GM19372 (cell line): ENCODE measurements at regions not wholly inside any gene's neighbourhood (a gene's known extent, or its start where the extent isn't known, plus 50 kb on each side); places are given as distances from the start of the nearest gene placed in this dataset.
"Not testable (repeated sequence)": the region's sequence is repeated elsewhere in the genome, so short reads cannot be mapped to it uniquely, and the experiment has no call there.

Source experiments
- ATAC-seq: cut with Tn5 transposase; IDR thresholded peaks from one replicate; pipeline ENCODE4 v1.9.1; 2021; ENCODE audit warnings: mild to moderate bottlenecking, low read depth, moderate library complexity; ENCODE audit not compliant: unreplicated experiment

GRCh38 chr4:187366530-187366929 lies 629.0 kb upstream of the ZFP42 start:
- ATAC-seq, result no peak

DNA sequence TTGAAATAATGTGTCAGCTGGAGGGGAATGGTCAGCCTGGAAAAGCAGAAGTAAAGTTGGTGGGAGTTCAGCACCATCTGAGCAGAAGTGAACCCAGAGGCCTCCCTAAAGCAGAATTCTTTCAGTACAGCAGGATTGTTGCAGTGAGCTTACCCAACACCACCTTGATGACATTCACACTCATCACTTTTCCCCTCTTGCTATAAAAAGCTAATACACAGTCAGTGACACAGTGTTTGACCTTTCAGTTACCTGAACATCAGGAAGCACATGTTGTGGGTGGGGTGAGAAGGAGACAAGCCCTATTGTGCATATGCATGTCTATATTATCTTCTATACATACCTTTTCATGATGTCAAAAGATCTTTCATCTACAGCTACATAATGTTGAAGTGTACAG lies 624.7 kb upstream of the ZFP42 start:
- ATAC-seq, result no peak

DNA sequence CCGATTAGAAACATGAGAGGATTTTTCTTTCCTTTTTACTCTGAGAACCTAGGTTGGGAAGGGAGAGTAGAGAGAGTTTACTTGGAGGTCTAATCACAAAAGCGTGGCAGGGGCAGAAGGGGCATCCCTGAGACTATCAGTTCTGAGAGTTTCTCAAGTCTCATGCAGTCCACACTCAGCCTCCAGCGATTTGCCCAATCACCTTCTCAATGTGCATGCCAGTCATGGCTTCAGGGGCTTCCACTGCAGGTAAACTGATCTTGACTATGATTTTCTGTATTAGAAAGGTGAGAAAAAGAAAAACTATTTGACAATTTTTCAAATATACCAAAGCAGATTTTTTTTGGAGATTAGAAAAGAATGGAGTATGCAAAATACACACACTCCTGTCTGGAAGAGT lies 617.1 kb upstream of the ZFP42 start:
- no peak for ATAC-seq

- ATAC-seq, result no peak
Measured at GRCh38 chr4:187380181-187380581, 615.4 kb upstream of the ZFP42 start.

- no peak for ATAC-seq
Measured at GRCh38 chr4:187383181-187383580, 612.4 kb upstream of the ZFP42 start.

GRCh38 chr4:187387739-187388138 lies 607.8 kb upstream of the ZFP42 start:
- no peak for ATAC-seq

DNA sequence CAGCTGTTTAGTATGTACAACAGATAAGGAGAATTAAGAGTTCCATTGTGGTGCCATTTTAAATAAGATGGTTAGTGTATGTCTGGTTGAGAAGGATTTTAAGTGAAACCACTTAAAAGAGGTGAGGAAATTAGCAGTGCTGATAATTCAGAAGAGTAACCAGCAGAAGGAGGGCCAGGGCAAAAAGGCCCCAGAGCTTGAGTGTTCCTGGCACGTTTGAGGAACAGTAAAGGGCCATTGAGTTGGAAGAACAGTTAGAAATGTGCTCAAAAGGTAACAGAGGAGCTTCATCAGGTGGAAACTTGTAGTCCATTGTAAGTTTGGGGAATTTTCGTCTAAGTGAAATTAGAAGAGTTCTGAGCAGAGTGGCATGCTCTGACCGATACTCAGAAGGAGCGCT lies 606.2 kb upstream of the ZFP42 start:
- ATAC-seq, result no peak

DNA sequence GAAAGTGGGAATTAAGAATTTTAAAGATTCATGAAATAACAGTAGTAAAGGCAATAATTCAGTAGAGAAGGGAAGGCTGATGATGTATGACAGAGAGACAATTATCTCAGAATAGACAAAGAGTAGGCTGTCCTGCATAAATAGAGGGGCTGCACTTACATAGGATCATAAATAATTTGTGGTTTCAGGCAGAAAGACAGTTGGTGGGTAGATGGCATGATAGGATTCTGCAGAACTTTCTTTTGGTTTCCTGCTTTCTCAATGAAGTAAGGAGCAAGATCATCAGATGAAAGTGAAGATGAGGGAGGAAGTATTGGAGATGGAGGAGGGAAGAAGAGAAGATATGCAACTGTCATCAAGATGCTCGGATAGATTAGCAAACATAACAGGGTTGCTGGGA lies 604.9 kb upstream of the ZFP42 start:
- no peak for ATAC-seq

GRCh38 chr4:187393531-187394344 lies 601.8 kb upstream of the ZFP42 start:
- ATAC-seq, result no peak

GRCh38 chr4:187396106-187396505 lies 599.5 kb upstream of the ZFP42 start:
- no peak for ATAC-seq

DNA sequence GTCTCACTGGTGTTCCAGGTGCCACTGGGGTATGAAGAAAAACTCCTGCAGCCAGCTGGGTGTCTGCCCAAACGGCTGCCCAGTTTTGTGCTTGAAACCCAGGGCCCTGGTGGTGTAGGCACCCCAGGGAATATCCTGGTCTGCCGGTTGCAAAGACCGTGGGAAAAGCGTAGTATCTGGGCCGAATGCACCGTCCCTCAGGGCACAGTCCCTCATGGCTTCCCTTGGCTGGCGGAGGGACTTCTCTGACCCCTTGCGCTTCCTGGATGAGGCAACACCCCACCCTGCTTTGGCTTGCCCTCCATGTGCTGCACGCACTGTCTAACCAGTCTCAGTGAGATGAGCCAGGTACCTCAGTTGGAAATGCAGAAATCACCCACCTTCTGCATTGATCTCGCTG lies 587.1 kb upstream of the ZFP42 start:
- ATAC-seq, result not testable (repeated sequence)

DNA sequence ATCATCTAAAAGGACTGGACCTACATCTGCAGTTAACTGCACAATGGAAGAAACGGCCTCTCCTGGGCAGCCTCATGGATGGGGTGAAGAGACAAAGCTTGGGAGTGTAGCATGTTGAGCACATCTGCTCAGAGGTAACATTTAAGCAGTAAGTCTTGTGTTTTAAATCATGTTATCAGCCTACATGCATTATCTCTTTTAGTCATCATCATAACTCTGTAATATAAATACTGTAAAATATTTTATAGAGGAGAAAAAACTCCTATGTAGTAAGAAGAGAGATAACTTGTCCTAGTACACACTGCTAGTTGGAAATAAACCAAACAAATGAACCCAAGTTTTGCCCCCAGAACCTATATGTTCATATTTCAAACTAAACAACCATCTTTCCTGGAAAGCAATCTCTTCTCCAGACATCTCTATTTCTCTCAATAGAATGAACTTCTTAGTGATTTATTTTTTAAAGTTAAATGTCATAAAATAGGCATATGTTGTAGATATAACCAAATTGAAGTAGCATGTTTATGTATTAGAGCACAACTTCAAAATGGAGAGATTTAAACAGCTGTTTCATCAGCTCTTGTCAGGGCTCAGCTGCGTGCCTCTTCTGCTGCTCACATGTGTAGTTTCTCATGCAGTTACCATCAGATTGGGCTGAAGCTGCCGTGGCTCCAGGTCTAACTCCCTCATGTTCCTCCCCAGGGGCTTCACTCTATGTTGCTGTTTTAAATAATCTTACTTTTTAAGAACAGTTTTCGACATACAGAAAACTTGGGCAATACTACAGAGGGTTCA lies 581.8 kb upstream of the ZFP42 start:
- ATAC-seq, result no peak

DNA sequence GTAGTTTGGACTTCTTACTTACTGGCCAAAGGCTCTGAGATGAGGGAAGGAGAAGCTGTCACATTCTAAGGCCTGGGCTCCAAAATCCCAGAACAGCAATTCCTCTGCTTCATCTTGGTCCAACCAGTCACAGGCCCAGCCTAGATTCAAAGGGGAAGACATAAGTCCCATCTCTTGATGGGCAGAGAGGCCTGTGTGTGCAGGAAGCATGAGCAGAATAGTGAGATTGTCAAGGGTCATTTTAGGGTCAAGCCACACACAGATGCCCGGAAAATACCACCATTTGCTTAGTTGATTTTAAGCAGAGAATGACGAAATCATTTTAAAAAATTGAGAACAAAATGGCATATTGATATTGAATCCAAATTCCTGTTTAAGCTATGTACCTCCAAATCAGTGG lies 580.9 kb upstream of the ZFP42 start:
- ATAC-seq, result no peak

GRCh38 chr4:187415231-187415630 lies 580.3 kb upstream of the ZFP42 start:
- no peak for ATAC-seq

- ATAC-seq, result no peak
Measured at GRCh38 chr4:187416216-187416615, 579.4 kb upstream of the ZFP42 start.

GRCh38 chr4:187417721-187418120 lies 577.9 kb upstream of the ZFP42 start:
- ATAC-seq, result no peak

GRCh38 chr4:187422655-187423054 lies 572.9 kb upstream of the ZFP42 start:
- no peak for ATAC-seq

GRCh38 chr4:187424636-187425035 lies 570.9 kb upstream of the ZFP42 start:
- ATAC-seq, result no peak

GRCh38 chr4:187426511-187426910 lies 569.1 kb upstream of the ZFP42 start:
- ATAC-seq, result no peak

DNA sequence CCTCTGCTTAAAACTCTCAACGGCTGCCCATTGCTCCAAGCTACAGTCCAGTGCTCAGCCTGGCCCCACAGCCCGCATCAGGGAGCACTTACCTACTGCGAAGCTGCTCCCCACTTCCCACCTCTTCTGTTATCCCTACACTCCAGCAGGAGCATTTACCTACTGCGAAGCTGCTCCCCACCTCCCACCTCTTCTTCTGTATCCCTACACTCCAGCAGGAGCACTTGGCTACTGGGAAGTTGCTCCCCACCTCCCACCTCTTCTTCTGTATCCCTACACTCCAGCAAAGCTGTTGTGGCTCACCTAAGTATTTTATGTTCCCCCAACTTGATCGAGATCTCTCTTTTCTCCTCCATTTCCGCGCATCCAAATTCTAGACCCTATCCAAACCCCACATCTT lies 563.3 kb upstream of the ZFP42 start:
- no peak for ATAC-seq

- ATAC-seq, result no peak
Measured at GRCh38 chr4:187433141-187433540, 562.4 kb upstream of the ZFP42 start.

DNA sequence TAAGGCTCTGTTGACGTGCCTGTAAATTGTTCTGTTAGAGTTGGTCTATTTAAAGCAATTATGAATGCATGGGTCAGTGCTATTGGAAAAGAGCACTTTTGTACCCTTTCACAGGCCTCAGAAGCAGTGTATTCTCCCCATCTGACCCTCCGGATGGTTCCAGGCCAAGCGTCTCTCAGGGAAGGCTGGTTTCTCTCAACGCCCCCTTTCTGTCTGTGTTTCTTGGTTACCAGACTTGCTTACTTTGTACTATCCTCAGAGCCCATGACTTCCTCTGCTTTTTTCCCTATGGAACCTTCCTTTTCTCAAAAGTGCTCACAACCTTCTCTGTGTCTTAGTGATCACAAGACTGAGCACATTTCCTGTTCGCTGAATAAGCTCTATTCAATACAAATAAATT lies 559.3 kb upstream of the ZFP42 start:
- ATAC-seq, result no peak
